ENCODE measurements at regions not wholly inside any gene's neighbourhood (a gene's known extent, or its start where the extent isn't known, plus 50 kb on each side); places are given as distances from the start of the nearest gene placed in this dataset.
A peak's percentile ranks its signal among the peaks of the same experiment; 100 is the strongest.

- DNase-seq: no peak
These were observed 67.4 kb upstream of the B3GAT1 start for GRCh38 chr11:134479206-134480135.

- DNase-seq: no peak
These were observed 66.6 kb upstream of the B3GAT1 start for GRCh38 chr11:134478611-134479010.

- no peak for DNase-seq
These were observed 66.1 kb upstream of the B3GAT1 start for GRCh38 chr11:134478176-134478575.

GRCh38 chr11:134477486-134477885 lies 65.4 kb upstream of the B3GAT1 start:
- no peak for DNase-seq

- no peak for DNase-seq
These were observed 64.5 kb upstream of the B3GAT1 start for GRCh38 chr11:134476435-134477021.

GRCh38 chr11:134475951-134476350 lies 63.9 kb upstream of the B3GAT1 start:
- DNase-seq: no peak

GRCh38 chr11:134474942-134475341 lies 62.9 kb upstream of the B3GAT1 start:
- DNase-seq: no peak

- no peak for DNase-seq
These were observed 62.2 kb upstream of the B3GAT1 start for GRCh38 chr11:134474070-134474860.

- no peak for DNase-seq
These were observed 59.8 kb upstream of the B3GAT1 start for GRCh38 chr11:134471716-134472455.

- no peak for DNase-seq
These were observed 59.2 kb upstream of the B3GAT1 start for GRCh38 chr11:134471087-134471715.

- no peak for DNase-seq
These were observed 58.2 kb upstream of the B3GAT1 start for GRCh38 chr11:134470238-134470637.

- DNase-seq: peak; percentile 9
These were observed 57.6 kb upstream of the B3GAT1 start for GRCh38 chr11:134469627-134470026.

- no peak for DNase-seq
These were observed 56.8 kb upstream of the B3GAT1 start for GRCh38 chr11:134468796-134469195.

GRCh38 chr11:134468081-134468668 lies 56.1 kb upstream of the B3GAT1 start:
- DNase-seq: no peak

- DNase-seq: no peak
These were observed 54.8 kb upstream of the B3GAT1 start for GRCh38 chr11:134466610-134467567.

- DNase-seq: no peak
These were observed 54.1 kb upstream of the B3GAT1 start for GRCh38 chr11:134466156-134466555.

- no peak for DNase-seq
These were observed 53.1 kb upstream of the B3GAT1 start for GRCh38 chr11:134464981-134465730.

GRCh38 chr11:134464196-134464595 lies 52.2 kb upstream of the B3GAT1 start:
- DNase-seq: no peak

- no peak for DNase-seq
These were observed 51.7 kb upstream of the B3GAT1 start for GRCh38 chr11:134463716-134464115.

Data from CD4-positive, alpha-beta T cell treated with Interleukin-10 for 1 hour (primary cell).